ENCODE measurements at regions not wholly inside any gene's neighbourhood (a gene's known extent, or its start where the extent isn't known, plus 50 kb on each side); places are given as distances from the start of the nearest gene placed in this dataset.

DNA sequence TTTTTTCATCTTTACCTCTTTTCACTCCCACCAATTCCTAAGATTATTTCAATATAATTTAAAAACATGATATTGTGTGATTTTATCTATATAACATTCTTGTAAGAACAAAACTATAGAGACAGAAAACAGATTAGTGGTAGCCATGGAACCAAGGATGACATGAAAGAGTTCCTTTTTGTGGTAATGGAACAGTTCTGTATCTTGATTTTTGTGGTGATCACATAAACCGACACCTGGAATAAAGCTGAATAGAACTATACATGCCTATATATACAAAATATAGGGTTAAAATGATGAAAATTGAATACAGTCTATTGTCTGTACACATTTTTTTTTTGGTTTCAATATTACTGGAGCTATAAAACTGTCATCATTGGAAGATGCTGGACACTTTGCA is 945.4 kb downstream of the SI start:
- intact Hi-C loops (cut with micrococcal nuclease): no loop called here

DNA sequence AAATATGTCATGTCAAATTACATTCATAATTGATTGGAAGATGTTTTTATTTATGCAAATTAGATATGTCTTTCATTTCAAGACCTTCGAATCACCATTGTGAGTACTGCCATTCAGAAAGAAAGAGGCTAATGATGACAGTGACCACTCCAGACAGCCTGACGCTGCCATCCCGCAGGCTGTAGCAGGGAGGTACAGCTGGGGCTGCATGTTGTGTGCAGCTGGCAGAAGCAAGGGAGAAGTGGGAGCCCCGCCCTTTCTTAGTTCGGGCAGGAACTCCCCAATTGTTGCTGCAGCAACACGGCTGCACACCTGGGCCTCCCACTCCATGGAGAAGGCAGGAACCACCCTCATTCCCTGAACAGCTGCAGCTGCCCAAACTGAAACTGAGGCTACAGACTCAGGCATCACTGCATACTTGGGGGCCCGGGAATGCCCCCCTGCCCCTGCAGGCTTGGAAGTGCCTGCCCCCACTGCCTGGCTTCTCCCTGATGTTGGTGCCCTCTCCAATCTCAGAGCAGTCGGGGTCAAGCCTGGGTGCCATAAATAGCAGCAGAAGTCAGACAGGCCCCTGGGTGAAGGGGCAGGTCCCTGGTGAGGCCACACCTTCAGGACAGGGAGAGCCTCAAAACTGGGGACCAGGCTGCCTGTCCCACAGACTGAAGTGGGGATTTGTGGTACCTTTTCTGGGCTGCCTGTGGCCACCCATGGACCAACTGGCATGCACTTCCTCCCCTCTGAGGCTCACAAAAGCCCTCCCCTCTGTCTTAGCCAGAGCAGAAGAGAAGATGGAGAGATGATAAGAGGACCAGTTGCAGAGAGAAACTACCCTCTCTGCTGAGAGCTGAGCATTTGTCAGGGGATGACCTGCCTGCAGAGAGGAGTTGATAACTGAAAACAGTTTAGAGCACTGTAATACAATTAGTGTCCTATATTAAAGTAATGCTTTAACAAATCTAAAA is 964.6 kb downstream of the SI start:
- no peaks in the 10 kb centered on the region for H4K20me1 ChIP-seq (ENCODE audit: insufficient read depth, low read length)
- H3K36me3 ChIP-seq (replicated peaks in 1 of 2; ENCODE audit: control insufficient read depth in 1 of 2, insufficient read depth in 2 of 2, low read length in 2 of 2): no peaks in the 10 kb centered on the region
- intact Hi-C loops (cut with micrococcal nuclease): no loop called here
- Mint-ChIP-seq H3K27me3 (ENCODE audit: low read depth in 3 of 3) (no peaks in the 10 kb centered on the region), H3K4me1 (no peaks in the 10 kb centered on the region), H3K36me3 (no peaks in the 10 kb centered on the region), H3K9me3 (peaks cover 2 to 10% (median 9%) of the 10 kb centered on the region in 7 donors), H3K27ac (no peak overlapping the region), H3K4me3 (no peak overlapping the region)
- H2AFZ ChIP-seq (ENCODE audit: insufficient read depth, low read depth, low read length, poor library complexity, severe bottlenecking): no peak overlapping the region
- TF ChIP-seq, protein P1, sequence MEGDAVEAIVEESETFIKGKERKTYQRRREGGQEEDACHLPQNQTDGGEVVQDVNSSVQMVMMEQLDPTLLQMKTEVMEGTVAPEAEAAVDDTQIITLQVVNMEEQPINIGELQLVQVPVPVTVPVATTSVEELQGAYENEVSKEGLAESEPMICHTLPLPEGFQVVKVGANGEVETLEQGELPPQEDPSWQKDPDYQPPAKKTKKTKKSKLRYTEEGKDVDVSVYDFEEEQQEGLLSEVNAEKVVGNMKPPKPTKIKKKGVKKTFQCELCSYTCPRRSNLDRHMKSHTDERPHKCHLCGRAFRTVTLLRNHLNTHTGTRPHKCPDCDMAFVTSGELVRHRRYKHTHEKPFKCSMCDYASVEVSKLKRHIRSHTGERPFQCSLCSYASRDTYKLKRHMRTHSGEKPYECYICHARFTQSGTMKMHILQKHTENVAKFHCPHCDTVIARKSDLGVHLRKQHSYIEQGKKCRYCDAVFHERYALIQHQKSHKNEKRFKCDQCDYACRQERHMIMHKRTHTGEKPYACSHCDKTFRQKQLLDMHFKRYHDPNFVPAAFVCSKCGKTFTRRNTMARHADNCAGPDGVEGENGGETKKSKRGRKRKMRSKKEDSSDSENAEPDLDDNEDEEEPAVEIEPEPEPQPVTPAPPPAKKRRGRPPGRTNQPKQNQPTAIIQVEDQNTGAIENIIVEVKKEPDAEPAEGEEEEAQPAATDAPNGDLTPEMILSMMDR (IDR thresholded peaks at IDR 0.05): no peak
- H3K79me2 ChIP-seq (ENCODE audit: insufficient read depth, low read length): no peaks in the 10 kb centered on the region
- H3K27me3 ChIP-seq (ENCODE audit: control insufficient read depth in 2 of 2, insufficient read depth in 2 of 2, low read length in 2 of 2): no peaks in the 10 kb centered on the region
- 82% methylated on average over 6 of the region's 8 CpGs for WGBS (ENCODE audit: insufficient coverage)
- no peak overlapping the region for H3K4me2 ChIP-seq (replicated peaks; ENCODE audit: extremely low read depth, low read length, poor library complexity, severe bottlenecking)
- H3K9me3 ChIP-seq (replicated peaks in 1 of 2; ENCODE audit: control insufficient read depth in 1 of 2, insufficient read depth in 1 of 2, low read length in 2 of 2): peaks cover 15% of the 10 kb centered on the region in 2 donors
- no peak overlapping the region for H3K4me3 ChIP-seq (replicated peaks in 1 of 3; ENCODE audit: low read depth in 2 of 3, low read length in 3 of 3)
- H3K4me1 ChIP-seq (ENCODE audit: control insufficient read depth in 1 of 2, insufficient read depth in 2 of 2, low read length in 2 of 2): no peaks in the 10 kb centered on the region
- DNase-seq: no peak
- no peak overlapping the region for H3K27ac ChIP-seq (ENCODE audit: low read depth in 1 of 2, low read length in 2 of 2)
- no peak overlapping the region for H3K9ac ChIP-seq (ENCODE audit: insufficient read depth, low read length, poor library complexity, severe bottlenecking)

More for the DNA sequence above, 945.4 kb downstream of the SI start:
- Histone ChIP-seq H3K27ac (ENCODE audit: low read depth in 1 of 2, low read length in 2 of 2) (no peak overlapping the region), H3K4me2 (replicated peaks; ENCODE audit: extremely low read depth, low read length, poor library complexity, severe bottlenecking) (no peak overlapping the region), H3K9me3 (replicated peaks in 1 of 2; ENCODE audit: control insufficient read depth in 1 of 2, insufficient read depth in 1 of 2, low read length in 2 of 2) (no peaks in the 10 kb centered on the region), H3K4me3 (replicated peaks in 1 of 3; ENCODE audit: low read depth in 2 of 3, low read length in 3 of 3) (no peak overlapping the region), H2AFZ (ENCODE audit: insufficient read depth, low read depth, low read length, poor library complexity, severe bottlenecking) (no peak overlapping the region), H3K4me1 (ENCODE audit: control insufficient read depth in 1 of 2, insufficient read depth in 2 of 2, low read length in 2 of 2) (no peaks in the 10 kb centered on the region), H4K20me1 (ENCODE audit: insufficient read depth, low read length) (no peaks in the 10 kb centered on the region), H3K36me3 (replicated peaks in 1 of 2; ENCODE audit: control insufficient read depth in 1 of 2, insufficient read depth in 2 of 2, low read length in 2 of 2) (no peaks in the 10 kb centered on the region), H3K79me2 (ENCODE audit: insufficient read depth, low read length) (no peaks in the 10 kb centered on the region), H3K27me3 (ENCODE audit: control insufficient read depth in 2 of 2, insufficient read depth in 2 of 2, low read length in 2 of 2) (no peaks in the 10 kb centered on the region), H3K9ac (ENCODE audit: insufficient read depth, low read length, poor library complexity, severe bottlenecking) (no peak overlapping the region)
- Mint-ChIP-seq H3K4me1 (no peaks in the 10 kb centered on the region), H3K9me3 (peaks cover 0 to 9% (median 0%) of the 10 kb centered on the region in 7 donors), H3K4me3 (no peak overlapping the region), H3K27ac (no peak overlapping the region), H3K27me3 (ENCODE audit: low read depth in 3 of 3) (no peaks in the 10 kb centered on the region), H3K36me3 (no peaks in the 10 kb centered on the region)
- WGBS (ENCODE audit: insufficient coverage): no CpG with 5 or more reads among the region's 1 CpG
- no peak for DNase-seq
- TF ChIP-seq, protein P1 (IDR thresholded peaks at IDR 0.05): no peak

Measured in CD14-positive monocyte (primary cell).